ENCODE measurements at regions not wholly inside any gene's neighbourhood (a gene's known extent, or its start where the extent isn't known, plus 50 kb on each side); places are given as distances from the start of the nearest gene placed in this dataset.

DNA sequence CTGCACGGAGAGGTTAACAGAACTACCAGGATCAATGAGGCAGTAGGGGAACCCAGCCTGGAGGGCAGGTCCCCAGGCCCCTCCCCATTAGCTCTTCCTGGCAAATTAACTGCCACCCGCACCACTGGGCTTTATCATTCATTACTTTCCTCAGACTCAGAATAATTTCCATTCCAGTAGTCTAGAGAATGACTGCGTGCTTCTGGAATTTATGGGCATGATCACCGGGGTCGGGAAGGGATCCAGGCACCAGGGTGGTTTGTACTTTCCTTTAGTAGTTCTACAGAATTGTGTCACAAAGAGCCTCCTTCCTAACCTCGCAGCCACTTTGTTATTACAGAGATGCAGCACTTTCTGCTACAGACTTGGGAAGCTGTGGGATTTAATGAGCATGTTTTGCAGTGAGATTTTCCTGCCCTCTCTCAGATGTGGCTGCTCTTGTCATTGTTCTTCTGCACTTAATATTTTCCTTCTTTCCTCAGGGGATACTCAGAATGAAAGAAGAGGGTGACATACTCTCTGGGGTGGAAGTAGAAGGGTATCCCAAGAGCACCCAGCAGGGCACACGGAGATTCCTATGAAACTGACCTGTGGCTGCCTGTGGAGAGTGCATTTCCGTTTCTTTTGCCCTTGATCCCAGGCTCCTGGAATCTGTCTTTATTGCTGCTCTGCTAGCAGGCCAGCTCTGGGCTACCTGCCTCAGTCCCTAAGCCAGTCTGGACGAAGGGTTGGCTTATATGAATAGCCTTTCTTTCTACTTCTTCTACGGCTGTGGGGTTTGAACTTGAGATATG is 285.0 kb upstream of the SLC10A2 start:
- TF ChIP-seq, protein P1, sequence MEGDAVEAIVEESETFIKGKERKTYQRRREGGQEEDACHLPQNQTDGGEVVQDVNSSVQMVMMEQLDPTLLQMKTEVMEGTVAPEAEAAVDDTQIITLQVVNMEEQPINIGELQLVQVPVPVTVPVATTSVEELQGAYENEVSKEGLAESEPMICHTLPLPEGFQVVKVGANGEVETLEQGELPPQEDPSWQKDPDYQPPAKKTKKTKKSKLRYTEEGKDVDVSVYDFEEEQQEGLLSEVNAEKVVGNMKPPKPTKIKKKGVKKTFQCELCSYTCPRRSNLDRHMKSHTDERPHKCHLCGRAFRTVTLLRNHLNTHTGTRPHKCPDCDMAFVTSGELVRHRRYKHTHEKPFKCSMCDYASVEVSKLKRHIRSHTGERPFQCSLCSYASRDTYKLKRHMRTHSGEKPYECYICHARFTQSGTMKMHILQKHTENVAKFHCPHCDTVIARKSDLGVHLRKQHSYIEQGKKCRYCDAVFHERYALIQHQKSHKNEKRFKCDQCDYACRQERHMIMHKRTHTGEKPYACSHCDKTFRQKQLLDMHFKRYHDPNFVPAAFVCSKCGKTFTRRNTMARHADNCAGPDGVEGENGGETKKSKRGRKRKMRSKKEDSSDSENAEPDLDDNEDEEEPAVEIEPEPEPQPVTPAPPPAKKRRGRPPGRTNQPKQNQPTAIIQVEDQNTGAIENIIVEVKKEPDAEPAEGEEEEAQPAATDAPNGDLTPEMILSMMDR (conservative IDR thresholded peaks at IDR 0.05; ENCODE audit: low read length), result no peak
- TF ChIP-seq EZH2phosphoT487 (IDR thresholded peaks at IDR 0.05; ENCODE audit: borderline replicate concordance, low read depth, low read length), result no peak

Measured in OCI-LY7 (cell line).